ENCODE measurements at regions not wholly inside any gene's neighbourhood (a gene's known extent, or its start where the extent isn't known, plus 50 kb on each side); places are given as distances from the start of the nearest gene placed in this dataset.
A peak's percentile ranks its signal among the peaks of the same experiment; 100 is the strongest.

DNA sequence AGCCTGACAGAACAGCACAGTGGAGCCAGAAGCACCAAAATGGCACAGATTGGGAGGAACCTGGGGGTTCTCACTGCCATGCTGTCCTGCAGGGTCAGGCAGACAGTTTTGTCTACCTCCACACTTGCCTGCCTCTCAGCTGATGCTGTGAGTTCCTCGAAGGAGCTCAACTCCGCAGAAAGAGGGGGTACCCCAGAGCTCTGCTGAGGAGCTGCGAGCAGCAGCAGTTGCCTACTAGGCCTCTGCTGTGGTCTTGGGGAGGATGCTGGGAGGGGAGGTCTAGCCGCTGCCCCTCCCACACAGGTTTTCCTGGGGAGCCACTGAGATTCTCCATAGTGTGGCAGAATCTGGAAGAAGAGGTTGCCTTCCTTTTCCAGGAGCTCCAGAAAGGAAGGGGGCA is 192.5 kb downstream of the FOXD2 start:
- no peak for DNase-seq (ENCODE audit: low read depth)

DNA sequence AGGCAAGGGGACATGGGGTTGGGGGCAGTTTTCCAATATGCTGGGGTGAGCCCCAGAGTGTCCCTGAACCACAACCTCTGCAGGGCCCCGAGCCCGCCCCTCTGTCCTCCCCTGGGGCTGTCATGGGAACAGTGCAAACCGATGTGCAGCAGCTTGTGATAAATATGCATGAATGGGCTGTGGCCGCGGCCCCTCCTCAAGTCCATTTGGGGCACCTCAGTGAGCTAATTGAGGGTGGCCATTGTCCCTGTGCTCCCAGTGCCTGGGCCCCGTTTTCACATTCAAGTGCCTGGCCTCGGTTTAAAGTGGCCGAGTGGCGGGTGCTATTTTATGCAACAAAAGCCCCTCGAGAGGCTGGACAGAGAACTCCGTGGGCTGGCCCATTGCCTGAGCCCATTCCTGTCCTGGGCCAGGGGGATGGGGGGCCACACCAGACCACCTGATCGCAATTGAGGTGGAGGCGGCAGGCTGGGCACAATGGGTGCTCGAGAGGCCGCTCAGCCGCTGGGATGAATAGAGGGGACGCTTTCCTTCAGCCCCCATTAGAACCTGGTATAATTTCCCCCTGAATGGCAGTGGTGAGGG is 193.7 kb downstream of the FOXD2 start:
- no peak for DNase-seq (ENCODE audit: low read depth)

DNA sequence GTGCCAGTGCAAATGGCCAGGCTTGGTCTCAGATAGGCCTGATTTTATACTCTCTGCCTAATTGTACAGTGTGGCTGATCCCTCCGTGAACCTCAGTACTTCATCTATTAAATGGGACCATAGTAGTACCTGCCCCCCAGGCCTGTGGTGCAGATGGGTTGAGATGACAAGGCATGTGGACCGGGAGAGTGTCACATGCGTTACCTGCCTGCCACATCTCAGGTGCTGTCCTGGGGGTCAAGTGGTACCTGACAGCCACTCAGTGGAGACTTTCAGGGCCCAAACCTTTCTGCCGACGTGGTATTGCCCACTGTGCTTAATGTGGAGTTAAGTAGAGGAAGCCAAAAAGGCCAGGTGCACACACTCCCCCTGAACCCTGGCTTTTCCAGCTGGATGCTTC is 197.3 kb downstream of the FOXD2 start:
- DNase-seq (ENCODE audit: low read depth): no peak

DNA sequence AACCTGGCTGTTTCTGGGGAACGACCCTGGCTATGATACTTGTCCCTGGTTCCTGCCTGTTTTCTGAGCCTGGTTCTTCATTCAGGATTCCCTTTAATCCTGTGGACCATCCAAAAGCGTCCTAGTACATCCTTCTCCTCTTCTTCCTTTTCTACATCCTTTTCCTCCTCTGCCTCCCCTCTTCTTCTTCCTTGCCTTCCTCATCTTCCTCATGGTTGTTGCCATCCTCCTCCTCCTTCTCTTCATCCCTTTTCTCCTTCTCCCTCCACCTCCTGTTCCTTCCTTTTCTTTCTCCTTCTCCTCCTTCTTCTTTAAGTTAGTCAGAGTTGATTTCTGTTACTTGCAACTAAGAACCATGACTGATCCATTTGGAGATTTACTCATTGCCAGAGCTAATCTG is 197.8 kb downstream of the FOXD2 start:
- DNase-seq (ENCODE audit: low read depth): no peak

DNA sequence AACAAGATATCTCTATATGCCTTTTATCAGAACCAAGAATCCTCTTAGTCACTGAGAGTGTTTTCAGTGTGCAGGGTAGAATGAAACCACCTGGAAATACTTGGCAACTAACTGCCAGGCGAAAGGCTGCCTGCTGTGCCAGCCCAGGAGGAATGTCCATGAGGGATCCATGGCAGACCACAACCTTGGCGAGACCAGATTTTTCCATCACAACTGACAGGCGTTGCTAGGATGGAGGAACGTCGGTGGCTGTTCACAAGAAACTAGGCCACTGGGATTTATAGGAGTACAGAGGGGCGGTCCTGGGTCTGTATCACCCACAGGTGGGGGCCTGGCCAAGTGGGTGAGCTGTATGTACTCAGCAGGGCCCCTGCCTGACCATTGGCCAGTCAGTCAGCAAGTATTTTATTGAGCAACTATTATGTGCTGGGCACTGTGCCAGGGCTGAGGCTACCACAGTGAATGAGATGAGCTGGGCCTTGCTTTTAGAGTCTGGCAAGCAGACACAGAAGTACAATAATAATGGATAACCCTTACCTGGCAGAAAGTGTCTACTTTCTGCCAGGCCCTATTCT is 199.4 kb downstream of the FOXD2 start:
- DNase-seq (ENCODE audit: low read depth): peak; percentile 19

DNA sequence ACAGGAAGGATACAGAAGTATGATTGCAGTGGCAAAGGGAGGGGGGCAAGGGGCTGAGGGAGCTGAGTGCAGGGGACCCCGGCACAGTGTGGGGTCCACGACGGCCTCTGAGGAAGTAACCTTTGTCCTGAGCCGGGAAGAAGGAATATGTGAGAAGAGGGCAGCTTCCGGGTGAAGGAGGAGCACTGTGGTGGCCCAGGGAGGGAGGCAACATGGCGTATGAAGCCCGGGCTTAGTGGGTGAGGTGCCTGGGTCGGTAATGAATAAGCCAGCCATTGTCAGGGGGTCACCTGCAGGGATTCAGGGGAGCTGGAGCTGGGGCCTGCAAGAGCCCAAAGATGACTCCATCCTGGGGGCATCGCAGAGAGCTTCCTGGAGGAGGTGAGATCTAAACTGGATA is 200.4 kb downstream of the FOXD2 start:
- DNase-seq (ENCODE audit: low read depth): no peak

DNA sequence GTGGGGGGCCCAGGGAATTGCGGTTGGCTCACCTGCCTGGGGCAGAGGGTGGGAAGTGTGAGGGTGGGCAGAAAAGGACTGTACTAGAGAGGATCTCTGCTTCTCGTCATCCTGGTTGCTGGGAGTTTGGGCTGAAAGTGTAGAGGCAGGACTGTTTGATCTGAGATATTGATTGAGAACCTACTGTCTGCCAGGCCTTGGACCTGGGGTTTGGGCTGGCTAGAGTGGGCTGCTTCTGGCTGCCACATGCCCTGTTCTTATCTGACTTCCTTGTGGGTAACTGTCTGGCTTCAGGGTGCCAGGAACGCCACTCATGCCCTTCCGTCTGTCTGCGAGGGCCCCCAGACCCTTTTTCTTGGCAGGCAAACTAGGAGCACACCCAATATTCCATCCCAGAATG is 200.9 kb downstream of the FOXD2 start:
- DNase-seq (ENCODE audit: low read depth): no peak

DNA sequence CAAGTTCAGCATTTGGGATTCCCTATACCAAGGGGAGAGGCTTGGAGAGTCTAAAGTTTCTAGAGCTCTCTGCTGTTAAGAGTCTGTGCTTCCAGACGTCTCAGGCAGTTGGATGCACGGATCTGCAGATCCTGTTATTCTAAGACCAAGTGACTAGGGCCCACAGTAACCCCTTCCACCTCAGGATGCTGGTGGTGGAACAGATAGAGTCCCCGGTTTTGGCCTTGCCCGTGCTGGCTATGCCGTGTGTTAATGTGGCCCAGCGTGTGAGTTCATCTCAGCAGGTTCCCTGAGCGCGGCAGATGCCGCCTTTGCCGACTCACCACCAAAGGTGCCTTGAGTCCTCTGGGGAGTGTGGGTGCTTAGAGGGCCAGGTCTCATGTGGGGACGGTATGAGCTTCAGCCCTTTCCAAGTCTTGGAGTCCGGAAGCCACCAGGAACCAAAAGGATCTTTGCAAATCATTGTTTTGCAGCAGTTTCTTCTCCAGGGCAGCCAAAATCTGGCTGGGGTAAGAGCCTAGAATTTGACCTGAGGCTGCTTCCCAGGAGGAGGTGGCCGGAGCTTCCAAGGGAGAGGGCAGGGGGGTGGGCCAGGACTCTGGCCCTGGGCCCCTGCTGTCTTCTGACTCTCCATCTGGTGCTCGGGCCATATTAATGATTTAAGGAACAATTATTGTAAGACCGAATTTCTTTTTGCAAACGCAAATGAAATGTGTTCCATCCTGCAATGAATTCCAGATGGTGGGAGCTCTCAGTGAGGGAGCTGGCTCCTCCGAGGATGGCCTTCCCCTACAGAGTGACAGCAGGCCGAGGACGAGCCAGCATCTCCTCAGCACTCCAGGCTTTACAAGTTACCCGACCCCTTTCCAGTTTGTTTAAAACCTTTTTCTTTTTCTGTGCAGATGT is 205.7 kb downstream of the FOXD2 start:
- DNase-seq (ENCODE audit: low read depth): peak; percentile 46

DNA sequence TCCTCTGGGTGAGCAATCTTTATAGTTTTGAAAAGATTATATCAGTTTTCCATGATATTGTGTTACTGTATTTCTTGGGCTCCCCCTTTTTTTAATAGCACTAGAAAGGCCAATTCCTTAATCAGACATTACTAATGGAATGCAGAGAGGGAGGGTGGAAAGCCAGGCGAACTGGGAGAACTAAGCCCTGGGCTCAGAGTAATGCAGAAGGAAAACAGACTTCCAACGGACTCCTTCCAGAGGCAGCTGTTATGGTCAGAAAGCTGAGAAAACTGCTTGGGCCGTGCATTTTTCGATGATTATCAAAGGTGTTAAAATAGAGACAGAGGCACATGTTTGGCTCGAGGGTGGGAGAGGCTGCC is 206.3 kb downstream of the FOXD2 start:
- peak; percentile 36 for DNase-seq (ENCODE audit: low read depth)

DNA sequence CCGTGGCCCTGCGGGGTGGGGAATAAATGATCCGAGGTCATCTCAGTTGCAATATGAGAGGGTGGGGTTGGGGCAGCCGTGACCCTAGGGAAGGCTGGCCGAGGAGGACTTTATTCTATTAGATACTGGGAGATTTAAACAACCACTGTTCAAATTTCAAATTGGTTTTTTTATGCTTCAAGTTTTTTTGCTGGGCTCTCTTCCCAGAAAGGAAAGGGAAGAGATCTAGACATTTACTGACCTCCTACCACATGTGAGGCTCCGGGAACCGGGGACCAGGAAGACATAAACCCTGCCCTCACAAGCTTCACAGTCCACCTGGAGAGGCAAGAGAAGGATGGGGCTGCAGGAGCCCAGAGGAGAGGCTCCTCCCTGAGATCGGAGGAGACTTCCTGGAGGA is 207.3 kb downstream of the FOXD2 start:
- DNase-seq (ENCODE audit: low read depth): no peak

DNA sequence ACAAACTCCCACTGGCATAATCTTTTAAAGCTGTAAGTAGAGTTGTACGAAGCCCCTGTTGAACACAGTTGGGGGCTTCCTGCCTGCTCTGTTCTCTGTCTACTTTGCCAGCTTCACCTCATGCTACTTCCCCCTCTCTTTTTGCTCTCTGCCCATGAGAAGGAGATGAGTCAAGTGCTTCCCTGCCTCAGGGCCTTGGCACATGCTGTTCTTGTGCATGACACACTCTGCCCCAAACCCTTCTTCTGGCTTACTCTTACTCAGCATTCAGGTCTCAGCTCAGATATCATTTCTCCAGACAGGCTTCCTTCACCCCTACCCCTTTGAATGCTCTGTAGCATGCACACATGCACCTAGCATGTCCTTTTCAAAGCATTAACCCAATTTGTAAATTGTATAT is 208.8 kb downstream of the FOXD2 start:
- DNase-seq (ENCODE audit: low read depth): no peak

DNA sequence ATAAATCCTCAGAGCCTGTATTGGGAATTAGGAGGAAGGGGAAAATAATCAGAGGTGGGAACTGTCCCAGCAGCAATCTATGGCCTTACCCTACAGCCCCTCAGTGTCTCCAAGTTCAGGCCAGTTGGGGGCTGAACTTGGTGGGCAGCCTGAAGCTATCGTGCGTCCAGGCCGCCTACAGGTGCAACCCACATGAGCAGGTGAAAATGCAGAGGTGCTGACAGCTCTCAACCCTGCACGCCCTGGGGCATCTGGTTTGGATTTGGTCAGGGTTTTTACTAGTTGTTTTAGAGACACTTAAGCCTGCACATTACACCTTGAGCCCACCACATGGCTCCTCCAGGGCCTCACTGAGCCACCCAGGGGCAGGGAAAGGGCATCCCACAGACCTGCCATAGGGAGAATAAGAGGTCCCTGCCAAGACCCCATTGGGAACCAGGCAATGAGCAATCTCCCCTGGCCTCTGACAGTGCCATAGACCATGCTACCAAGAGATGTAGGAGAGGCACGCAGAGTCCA is 209.5 kb downstream of the FOXD2 start:
- no peak for DNase-seq (ENCODE audit: low read depth)

DNA sequence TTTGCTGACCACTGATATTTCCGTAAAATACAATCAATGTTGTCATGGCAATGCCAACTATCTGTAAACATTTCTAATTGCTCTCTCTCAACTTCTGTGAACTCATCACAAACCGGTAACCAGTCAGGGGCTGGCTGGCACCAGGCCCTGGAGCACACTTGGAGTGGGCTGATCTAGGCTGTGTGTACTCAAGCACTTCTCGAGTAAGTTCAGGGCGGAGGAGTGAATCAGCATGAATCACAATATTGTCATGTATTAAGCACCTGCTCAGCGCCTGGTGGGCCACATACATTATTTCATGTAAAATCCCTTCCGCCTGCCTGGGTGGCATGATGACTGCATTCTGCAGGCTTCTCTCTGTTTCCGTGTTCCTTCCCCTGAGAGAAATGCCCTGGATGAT is 212.4 kb downstream of the FOXD2 start:
- peak; percentile 22 for DNase-seq (ENCODE audit: low read depth)

DNA sequence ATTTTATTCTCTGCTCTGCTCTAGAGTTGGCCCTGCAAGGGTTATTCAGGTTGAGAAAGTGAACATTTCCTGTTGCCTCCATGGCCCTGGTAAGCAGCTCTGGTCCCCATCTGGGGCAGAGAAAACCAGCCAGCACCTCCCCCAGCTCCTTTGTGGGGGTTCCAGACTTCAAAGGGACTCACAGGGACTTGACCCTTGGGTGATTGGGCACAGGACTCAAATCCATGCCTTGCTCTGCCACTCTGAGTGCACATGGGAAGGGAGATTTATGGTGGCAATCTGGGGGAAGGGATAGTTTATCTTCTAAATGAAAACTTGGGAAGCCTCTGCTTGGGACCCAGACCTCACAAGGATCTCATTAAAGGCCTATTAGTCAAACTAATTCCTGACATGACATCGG is 212.8 kb downstream of the FOXD2 start:
- DNase-seq (ENCODE audit: low read depth): no peak

DNA sequence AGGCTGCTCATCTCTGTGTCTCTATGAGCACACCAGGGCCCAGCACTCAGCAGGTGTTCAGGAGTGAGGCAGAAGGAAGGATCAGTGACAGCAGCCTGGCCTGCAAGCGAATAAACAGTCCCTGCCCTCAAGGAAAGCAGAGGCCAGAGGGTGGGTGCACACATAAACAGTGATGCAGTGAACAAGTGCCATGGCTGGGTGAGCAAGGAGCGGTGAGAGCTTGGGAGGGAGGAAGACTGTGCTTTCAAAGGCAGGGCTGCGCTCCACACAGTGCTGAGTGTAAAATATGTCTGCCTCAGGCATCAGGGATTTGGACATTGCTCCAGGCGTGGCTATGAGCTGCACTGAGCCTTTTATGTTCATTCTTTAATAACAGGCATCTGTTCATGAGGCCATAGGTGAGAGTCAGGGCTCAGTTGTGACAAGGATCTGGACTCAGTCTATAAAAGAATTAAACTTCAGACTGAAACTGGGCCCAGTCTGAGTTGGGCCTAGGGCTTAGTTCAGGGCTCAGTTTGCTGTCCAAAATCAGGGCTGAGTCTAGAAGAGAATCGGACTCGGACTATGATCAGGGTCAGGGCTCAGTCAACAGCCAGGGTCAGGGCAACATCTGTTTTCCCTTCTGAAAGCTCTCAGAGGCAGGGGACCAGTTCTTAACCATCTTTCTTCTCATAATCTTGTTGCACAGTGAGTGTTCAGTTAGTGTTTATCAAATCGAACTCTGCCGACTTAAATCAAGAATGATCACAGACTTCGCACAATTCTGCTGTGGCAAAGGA is 213.7 kb downstream of the FOXD2 start:
- no peak for DNase-seq (ENCODE audit: low read depth)

DNA sequence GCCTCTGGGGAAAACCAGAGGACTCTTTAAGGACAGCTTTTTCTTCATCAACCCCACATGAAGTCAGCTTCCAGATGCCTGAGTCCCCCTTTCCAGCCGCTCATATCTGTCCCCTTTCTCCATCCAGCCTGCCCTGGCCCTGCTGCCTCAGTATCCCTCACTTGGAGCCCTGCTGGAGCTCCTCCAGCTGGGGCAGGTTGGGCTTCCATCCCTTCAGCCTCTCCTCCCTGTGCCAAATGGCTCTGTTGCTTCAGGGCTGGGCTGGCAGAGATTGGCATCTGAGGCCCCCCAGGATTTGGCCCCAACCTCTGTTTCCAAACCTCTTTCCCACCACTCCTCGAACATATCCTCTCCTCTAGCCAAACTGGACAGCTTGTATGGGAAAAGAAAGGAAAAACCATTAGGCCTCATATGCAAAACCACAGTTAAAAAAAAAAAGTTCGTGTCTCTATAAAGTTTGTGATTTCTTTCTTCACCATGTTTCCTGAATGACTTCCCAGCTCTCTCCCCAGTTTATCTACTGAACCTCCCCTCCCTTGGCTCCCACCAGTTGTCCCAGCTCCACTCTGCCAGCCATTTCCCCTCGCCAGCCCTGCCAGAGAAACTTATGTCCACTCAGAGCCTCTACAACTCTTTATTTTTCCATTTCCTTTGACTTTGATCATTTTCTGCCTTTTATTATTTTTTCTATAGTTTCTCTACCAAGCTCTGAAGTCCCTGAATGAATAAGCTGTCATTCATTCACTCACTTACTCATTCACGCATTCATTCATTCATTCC is 217.9 kb downstream of the FOXD2 start:
- no peak for DNase-seq (ENCODE audit: low read depth)

DNA sequence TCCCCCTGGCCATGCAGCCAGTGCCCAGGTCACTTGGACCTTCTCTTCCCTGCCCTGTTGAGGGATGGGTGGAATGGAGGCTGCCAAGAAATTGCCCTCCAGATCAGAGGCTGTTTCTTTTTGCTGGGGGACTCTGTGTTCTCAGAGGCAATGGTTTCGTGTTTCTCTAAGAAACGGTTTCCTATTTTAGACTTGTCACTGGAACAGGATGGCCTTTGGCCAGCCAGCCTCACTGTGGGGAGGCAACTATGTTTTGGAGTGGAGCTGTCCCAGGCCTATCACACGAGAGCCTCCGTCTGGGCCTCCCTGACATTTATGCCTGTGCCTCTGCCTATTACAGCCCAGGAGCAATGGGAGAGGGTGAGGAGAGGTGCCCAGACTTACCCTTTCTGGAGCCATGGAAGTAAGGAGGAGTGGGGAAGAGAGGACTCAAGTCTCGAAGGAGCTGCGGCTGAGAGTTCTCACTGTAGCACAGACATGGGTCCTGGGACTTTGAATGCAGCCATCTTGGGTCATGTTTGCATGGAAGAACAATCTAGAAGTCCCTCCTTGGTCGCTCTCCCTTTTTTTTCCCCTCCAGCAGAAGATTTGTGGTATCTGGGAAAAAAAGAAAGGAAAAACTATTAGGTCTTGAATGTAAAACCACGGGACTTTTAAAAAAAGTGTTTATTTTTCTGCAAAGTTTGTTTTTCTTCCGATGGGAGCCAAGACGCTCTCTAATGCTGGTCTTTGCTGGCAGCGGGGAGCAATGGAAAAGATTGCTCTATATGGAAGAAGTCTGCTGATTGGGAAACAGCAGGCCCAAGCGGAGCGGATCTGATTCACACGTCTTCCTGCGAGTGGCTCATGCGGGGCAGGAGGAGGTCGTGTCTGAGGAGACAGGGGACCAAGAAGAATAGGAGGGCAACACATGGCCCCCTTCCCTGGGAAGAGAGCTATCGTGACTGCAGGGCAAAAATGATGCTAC is 219.2 kb downstream of the FOXD2 start:
- DNase-seq (ENCODE audit: low read depth): peak; percentile 85

DNA sequence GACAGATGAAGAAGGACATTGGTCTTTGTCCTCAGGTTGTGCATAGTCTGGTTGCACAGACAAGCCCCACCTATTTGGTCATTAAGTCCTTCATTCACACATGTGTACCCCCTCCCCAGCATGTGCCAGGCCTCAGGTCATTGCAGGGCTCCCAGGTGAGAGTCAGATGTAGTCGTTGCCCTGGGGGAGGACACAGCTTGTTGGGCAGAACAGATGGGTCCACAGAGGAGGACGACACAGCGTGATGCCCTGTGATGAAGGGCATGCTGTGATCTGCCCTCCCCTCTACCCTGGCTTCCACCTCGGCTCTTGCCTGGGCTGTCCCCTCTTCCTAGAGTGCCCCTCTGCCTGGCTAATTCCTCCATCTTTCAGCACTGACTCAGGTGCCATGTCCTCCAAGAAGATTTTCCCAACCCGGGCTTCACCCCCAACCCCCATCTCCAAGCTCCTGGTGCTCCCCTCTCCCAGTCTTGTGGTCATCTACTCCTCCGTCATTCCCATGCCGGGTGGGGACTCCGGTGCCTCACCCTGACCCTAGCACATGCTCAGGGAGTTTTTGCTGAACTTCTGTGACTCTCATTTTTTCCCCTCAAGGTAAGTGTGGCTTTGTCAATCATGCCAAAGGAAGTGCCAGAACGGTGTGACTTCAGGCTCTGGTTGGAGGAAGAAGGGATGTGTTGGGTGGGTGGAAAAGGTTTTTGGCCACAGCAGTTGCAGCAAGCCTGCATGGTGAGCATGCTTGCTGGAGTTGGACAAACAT is 220.5 kb downstream of the FOXD2 start:
- no peak for DNase-seq (ENCODE audit: low read depth)

DNA sequence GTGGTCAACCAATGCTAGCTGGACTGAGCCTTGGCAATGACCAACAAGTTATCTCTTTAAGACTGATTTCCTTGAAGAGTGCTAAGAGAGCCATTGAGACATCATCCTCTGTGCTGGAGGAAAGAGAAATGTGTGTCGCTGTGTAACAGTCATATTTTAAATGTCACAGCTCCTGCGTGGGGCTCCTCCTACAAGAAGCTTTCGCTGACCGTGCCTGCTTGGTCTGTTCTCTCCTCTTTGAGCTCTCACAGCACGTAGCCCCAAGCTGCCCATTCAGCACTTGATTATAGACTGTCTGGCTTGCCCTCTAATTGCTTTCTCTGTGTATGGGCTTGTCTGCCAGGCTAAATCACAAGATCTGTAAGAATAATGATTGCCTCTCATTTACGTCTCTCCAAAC is 221.3 kb downstream of the FOXD2 start:
- no peak for DNase-seq (ENCODE audit: low read depth)

DNA sequence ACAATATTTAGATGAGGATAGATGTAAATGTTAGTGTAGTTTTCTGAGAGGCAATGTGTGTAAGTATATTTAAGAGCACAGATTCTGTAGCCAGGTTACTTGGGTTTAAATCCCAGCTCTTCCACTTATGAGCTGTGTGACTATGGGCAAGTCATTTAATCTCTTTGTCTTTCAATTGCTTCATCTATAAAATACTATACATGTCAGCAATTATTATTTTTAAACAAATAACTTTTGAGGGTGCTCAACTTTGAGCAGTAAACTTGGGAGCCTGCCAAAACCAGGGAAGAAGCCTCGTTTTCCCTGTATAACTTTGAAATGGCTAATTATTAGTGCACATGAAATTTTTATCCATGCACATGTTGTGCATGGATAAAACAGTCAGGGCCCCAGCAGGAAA is 222.8 kb downstream of the FOXD2 start:
- DNase-seq (ENCODE audit: low read depth): no peak

Measured in fibroblast of gingiva (primary cell).